IPS-NIHi7 (cell line): ENCODE measurements at regions not wholly inside any gene's neighbourhood (a gene's known extent, or its start where the extent isn't known, plus 50 kb on each side); places are given as distances from the start of the nearest gene placed in this dataset.
"Not testable (repeated sequence)": the region's sequence is repeated elsewhere in the genome, so short reads cannot be mapped to it uniquely, and the experiment has no call there.

Experiments used
- DNase-seq: peaks from one replicate; pipeline ENCODE4 v3.0.0; 2012; ENCODE audit warnings: mixed read lengths; ENCODE audit errors: extremely low spot score

GRCh38 chr2:216950547-216950946, 90.7 kb upstream of the TNP1 start:
- no peak for DNase-seq

GRCh38 chr2:216949700-216950413, 90.0 kb upstream of the TNP1 start:
- DNase-seq: no peak

GRCh38 chr2:216947055-216947454, 87.2 kb upstream of the TNP1 start:
- DNase-seq: no peak

GRCh38 chr2:216944733-216945132, 84.9 kb upstream of the TNP1 start:
- no peak for DNase-seq

- no peak for DNase-seq
These were observed 83.2 kb upstream of the TNP1 start for GRCh38 chr2:216943109-216943508.

GRCh38 chr2:216942465-216942864, 82.6 kb upstream of the TNP1 start:
- no peak for DNase-seq

- DNase-seq: no peak
These were observed 82.2 kb upstream of the TNP1 start for GRCh38 chr2:216942016-216942415.

GRCh38 chr2:216936954-216937357, 77.1 kb upstream of the TNP1 start:
- no peak for DNase-seq

- DNase-seq: no peak
These were observed 74.8 kb upstream of the TNP1 start for GRCh38 chr2:216934623-216935022.

GRCh38 chr2:216934151-216934550, 74.3 kb upstream of the TNP1 start:
- peak; percentile 44 for DNase-seq

GRCh38 chr2:216932863-216933548, 73.1 kb upstream of the TNP1 start:
- no peak for DNase-seq

GRCh38 chr2:216932113-216932862, 72.4 kb upstream of the TNP1 start:
- no peak for DNase-seq

- no peak for DNase-seq
These were observed 70.9 kb upstream of the TNP1 start for GRCh38 chr2:216930716-216931115.

- DNase-seq: not testable (repeated sequence)
These were observed 69.5 kb upstream of the TNP1 start for GRCh38 chr2:216929338-216929737.

GRCh38 chr2:216927163-216927562, 67.3 kb upstream of the TNP1 start:
- DNase-seq: no peak

GRCh38 chr2:216925636-216926366, 65.9 kb upstream of the TNP1 start:
- DNase-seq: no peak

- DNase-seq: no peak
These were observed 65.1 kb upstream of the TNP1 start for GRCh38 chr2:216925006-216925405.

GRCh38 chr2:216923706-216924105, 63.8 kb upstream of the TNP1 start:
- DNase-seq: no peak

- no peak for DNase-seq
These were observed 62.4 kb upstream of the TNP1 start for GRCh38 chr2:216922175-216922780.

GRCh38 chr2:216920937-216921456, 61.1 kb upstream of the TNP1 start:
- DNase-seq: no peak

- DNase-seq: no peak
These were observed 60.4 kb upstream of the TNP1 start for GRCh38 chr2:216920143-216920876.
